Neural cell (in vitro differentiated cells): ENCODE measurements at regions not wholly inside any gene's neighbourhood (a gene's known extent, or its start where the extent isn't known, plus 50 kb on each side); places are given as distances from the start of the nearest gene placed in this dataset.

Experiments used
- POLR2AphosphoS5 ChIP-seq: IDR thresholded peaks from 2 replicates; pipeline ENCODE4 v1.6.1; 2012
- TF ChIP-seq, protein P1 (sequence below): fragments of 450-650 bp; IDR thresholded peaks from 2 replicates; pipeline ENCODE4 v1.5.1; 2014; ENCODE audit warnings: antibody characterized with exemption, mild to moderate bottlenecking, moderate library complexity; ENCODE audit not compliant: poor library complexity, severe bottlenecking
- TF ChIP-seq, protein P2 (sequence below): IDR thresholded peaks from 2 replicates; pipeline ENCODE4 v1.6.1; 2012; ENCODE audit warnings: borderline replicate concordance

DNA sequence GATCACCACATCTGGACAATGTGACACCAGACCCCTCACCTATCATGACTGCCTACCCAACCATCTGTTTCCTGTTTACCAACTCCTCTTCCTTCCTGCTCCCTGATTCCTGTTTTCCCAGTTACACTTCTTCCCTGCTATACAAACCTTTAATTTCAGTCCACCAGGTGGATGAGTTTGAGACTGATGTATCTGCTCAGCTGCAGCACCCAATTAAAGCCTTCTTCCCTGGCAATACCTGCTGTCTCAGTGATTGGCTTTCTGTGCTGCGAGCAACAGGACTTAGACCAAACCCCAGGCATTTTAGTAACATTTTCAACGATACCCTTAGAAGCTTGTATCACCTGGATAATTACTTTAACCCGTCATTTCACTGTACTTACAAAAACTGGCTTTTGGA lies 968.2 kb upstream of the NR2F2 start:
- TF ChIP-seq POLR2AphosphoS5, result no peak
- TF ChIP-seq, protein P1, sequence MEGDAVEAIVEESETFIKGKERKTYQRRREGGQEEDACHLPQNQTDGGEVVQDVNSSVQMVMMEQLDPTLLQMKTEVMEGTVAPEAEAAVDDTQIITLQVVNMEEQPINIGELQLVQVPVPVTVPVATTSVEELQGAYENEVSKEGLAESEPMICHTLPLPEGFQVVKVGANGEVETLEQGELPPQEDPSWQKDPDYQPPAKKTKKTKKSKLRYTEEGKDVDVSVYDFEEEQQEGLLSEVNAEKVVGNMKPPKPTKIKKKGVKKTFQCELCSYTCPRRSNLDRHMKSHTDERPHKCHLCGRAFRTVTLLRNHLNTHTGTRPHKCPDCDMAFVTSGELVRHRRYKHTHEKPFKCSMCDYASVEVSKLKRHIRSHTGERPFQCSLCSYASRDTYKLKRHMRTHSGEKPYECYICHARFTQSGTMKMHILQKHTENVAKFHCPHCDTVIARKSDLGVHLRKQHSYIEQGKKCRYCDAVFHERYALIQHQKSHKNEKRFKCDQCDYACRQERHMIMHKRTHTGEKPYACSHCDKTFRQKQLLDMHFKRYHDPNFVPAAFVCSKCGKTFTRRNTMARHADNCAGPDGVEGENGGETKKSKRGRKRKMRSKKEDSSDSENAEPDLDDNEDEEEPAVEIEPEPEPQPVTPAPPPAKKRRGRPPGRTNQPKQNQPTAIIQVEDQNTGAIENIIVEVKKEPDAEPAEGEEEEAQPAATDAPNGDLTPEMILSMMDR, result no peak
- TF ChIP-seq, protein P2, sequence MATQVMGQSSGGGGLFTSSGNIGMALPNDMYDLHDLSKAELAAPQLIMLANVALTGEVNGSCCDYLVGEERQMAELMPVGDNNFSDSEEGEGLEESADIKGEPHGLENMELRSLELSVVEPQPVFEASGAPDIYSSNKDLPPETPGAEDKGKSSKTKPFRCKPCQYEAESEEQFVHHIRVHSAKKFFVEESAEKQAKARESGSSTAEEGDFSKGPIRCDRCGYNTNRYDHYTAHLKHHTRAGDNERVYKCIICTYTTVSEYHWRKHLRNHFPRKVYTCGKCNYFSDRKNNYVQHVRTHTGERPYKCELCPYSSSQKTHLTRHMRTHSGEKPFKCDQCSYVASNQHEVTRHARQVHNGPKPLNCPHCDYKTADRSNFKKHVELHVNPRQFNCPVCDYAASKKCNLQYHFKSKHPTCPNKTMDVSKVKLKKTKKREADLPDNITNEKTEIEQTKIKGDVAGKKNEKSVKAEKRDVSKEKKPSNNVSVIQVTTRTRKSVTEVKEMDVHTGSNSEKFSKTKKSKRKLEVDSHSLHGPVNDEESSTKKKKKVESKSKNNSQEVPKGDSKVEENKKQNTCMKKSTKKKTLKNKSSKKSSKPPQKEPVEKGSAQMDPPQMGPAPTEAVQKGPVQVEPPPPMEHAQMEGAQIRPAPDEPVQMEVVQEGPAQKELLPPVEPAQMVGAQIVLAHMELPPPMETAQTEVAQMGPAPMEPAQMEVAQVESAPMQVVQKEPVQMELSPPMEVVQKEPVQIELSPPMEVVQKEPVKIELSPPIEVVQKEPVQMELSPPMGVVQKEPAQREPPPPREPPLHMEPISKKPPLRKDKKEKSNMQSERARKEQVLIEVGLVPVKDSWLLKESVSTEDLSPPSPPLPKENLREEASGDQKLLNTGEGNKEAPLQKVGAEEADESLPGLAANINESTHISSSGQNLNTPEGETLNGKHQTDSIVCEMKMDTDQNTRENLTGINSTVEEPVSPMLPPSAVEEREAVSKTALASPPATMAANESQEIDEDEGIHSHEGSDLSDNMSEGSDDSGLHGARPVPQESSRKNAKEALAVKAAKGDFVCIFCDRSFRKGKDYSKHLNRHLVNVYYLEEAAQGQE, result no peak
